DOHH2 (cell line): ENCODE measurements at regions not wholly inside any gene's neighbourhood (a gene's known extent, or its start where the extent isn't known, plus 50 kb on each side); places are given as distances from the start of the nearest gene placed in this dataset.

Source experiments
- H3F3A ChIP-seq: fragments of 200-600 bp; sonication (generic), shearing (Covaris generic); 2 replicates; pipeline ENCODE4 v1.6.0; 2016; ENCODE audit warnings: antibody characterized with exemption, mild to moderate bottlenecking; ENCODE audit not compliant: control insufficient read depth, insufficient read depth
- H3K27ac ChIP-seq: fragments of 200-600 bp; sonication (generic); 2 replicates; pipeline ENCODE4 v1.5.1; 2014; ENCODE audit warnings: low read depth, mild to moderate bottlenecking, low read length, moderate library complexity
- H3K27me3 ChIP-seq: fragments of 200-600 bp; sonication (generic); 2 replicates; pipeline ENCODE4 v1.6.1; 2014; ENCODE audit warnings: mild to moderate bottlenecking, low read length, mixed read lengths; ENCODE audit not compliant: control insufficient read depth
- H3K36me3 ChIP-seq: fragments of 200-600 bp; sonication (generic); 2 replicates; pipeline ENCODE4 v1.6.1; 2014; ENCODE audit warnings: mild to moderate bottlenecking, low read length, moderate library complexity, mixed read lengths; ENCODE audit not compliant: control insufficient read depth
- H3K4me1 ChIP-seq: fragments of 200-600 bp; sonication (generic); 2 replicates; pipeline ENCODE4 v1.6.1; 2014; ENCODE audit warnings: mild to moderate bottlenecking, low read length, mixed read lengths; ENCODE audit not compliant: control insufficient read depth
- H3K4me2 ChIP-seq: fragments of 200-600 bp; sonication (generic); 2 replicates; pipeline ENCODE4 v1.6.0; 2014; ENCODE audit warnings: mild to moderate bottlenecking, low read length, moderate library complexity
- H3K4me3 ChIP-seq: fragments of 200-600 bp; sonication (generic); 2 replicates; pipeline ENCODE4 v1.5.1; 2014; ENCODE audit warnings: mild to moderate bottlenecking, low read length, mixed read lengths
- H3K79me2 ChIP-seq: fragments of 200-600 bp; sonication (generic); 2 replicates; pipeline ENCODE4 v1.6.1; 2014; ENCODE audit warnings: mild to moderate bottlenecking, low read length, mixed read lengths; ENCODE audit not compliant: control insufficient read depth
- H3K9me2 ChIP-seq: fragments of 200-600 bp; sonication (generic); replicated peaks from 2 replicates; pipeline ENCODE4 v1.6.1; 2014; ENCODE audit warnings: mild to moderate bottlenecking, low read length, mixed read lengths; ENCODE audit not compliant: control insufficient read depth
- H3K9me3 ChIP-seq: fragments of 200-600 bp; sonication (generic); 2 replicates; pipeline ENCODE4 v1.6.1; 2014; ENCODE audit warnings: antibody characterized with exemption, low read length, mixed read lengths; ENCODE audit not compliant: control insufficient read depth, insufficient read depth
- H4K20me1 ChIP-seq: fragments of 200-600 bp; sonication (generic); 2 replicates; pipeline ENCODE4 v1.6.0; 2014; ENCODE audit warnings: low read depth, mild to moderate bottlenecking, antibody characterized with exemption, low read length, moderate library complexity; ENCODE audit not compliant: control insufficient read depth, insufficient read depth
- EZH2phosphoT487 ChIP-seq: fragments of 200-600 bp; sonication (generic); IDR thresholded peaks from 2 replicates; pipeline ENCODE4 v1.6.1; 2017; ENCODE audit warnings: borderline replicate concordance, mild to moderate bottlenecking, antibody characterized with exemption, low read length, moderate library complexity, mixed read lengths
- TF ChIP-seq, protein P1 (sequence below): fragments of 200-600 bp; sonication (generic); IDR thresholded peaks from one replicate; pipeline ENCODE4 v1.5.1; 2014; ENCODE audit warnings: antibody characterized with exemption, mild to moderate bottlenecking, low read depth, low read length; ENCODE audit not compliant: poor library complexity, severe bottlenecking

DNA sequence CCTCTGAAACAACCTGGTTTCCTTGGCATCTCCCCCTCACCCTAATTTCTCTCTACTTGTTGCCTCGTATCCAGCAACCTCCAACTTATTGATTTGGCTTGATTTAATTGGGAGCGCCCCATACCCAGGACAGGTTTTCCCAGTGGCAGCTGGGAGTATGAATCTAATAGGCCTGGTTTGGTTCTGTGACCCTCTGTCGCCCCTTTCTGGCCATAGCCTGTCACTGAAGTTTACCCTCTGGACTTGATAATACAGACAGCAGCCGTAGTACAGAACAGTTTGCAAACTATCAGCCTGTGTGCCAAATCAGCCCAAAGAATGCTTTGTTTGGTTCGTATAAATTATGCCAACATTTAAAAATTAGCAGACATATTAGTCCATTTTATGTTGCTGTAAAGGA is 525.1 kb upstream of the GOLIM4 start:
- H3K9me2 ChIP-seq, result no peaks in the 10 kb centered on the region
- TF ChIP-seq EZH2phosphoT487, result no peak
- TF ChIP-seq, protein P1, sequence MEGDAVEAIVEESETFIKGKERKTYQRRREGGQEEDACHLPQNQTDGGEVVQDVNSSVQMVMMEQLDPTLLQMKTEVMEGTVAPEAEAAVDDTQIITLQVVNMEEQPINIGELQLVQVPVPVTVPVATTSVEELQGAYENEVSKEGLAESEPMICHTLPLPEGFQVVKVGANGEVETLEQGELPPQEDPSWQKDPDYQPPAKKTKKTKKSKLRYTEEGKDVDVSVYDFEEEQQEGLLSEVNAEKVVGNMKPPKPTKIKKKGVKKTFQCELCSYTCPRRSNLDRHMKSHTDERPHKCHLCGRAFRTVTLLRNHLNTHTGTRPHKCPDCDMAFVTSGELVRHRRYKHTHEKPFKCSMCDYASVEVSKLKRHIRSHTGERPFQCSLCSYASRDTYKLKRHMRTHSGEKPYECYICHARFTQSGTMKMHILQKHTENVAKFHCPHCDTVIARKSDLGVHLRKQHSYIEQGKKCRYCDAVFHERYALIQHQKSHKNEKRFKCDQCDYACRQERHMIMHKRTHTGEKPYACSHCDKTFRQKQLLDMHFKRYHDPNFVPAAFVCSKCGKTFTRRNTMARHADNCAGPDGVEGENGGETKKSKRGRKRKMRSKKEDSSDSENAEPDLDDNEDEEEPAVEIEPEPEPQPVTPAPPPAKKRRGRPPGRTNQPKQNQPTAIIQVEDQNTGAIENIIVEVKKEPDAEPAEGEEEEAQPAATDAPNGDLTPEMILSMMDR, result peak; percentile 35
- H3K9me3 ChIP-seq, result no peaks in the 10 kb centered on the region
- no peaks in the 10 kb centered on the region for H3K4me1 ChIP-seq
- no peaks in the 10 kb centered on the region for H3K27me3 ChIP-seq
- no peak overlapping the region for H3K4me2 ChIP-seq
- H4K20me1 ChIP-seq, result no peaks in the 10 kb centered on the region
- H3K79me2 ChIP-seq, result no peaks in the 10 kb centered on the region
- no peak overlapping the region for H3K27ac ChIP-seq
- no peak overlapping the region for H3K4me3 ChIP-seq
- no peaks in the 10 kb centered on the region for H3F3A ChIP-seq
- no peaks in the 10 kb centered on the region for H3K36me3 ChIP-seq

DNA sequence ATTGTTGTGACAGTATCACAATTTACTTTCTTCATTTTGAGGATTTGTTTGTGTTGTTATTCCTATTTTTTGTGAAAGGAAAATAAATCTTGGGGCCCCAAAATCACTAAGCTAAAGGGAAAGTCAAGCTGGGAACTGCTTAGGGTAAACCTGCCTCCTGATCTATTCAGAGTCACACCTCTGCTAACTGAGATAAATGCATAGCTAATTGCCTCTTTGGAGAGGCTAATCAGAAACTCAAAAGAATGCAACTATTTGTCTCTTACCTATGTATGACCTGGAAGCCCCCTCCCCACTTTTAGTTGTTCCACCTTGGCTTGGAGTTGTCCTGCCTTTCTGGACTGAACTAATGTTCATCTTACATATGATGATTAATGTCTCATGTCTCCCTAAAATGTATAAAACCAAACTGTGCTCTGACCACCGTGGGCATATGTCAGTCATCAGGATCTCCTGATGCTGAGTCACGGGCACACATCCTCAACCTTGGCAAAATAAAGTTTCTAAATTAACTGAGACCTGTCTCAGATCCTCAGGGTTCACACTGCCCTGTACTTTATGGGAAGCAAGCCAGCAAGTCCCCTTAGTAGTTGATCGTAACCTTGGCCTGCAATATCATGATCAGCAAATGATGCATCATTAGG is 523.2 kb upstream of the GOLIM4 start:
- Histone ChIP-seq H3K4me2 (no peak overlapping the region), H3K9me2 (no peaks in the 10 kb centered on the region), H3K4me3 (no peak overlapping the region), H4K20me1 (no peaks in the 10 kb centered on the region), H3K27ac (no peak overlapping the region), H3K9me3 (no peaks in the 10 kb centered on the region), H3K4me1 (no peaks in the 10 kb centered on the region), H3K36me3 (no peaks in the 10 kb centered on the region), H3F3A (no peaks in the 10 kb centered on the region), H3K27me3 (peaks cover 2% of the 10 kb centered on the region; the same call in 1 of the 2 replicates), H3K79me2 (no peaks in the 10 kb centered on the region)
- TF ChIP-seq, protein P1, result no peak

DNA sequence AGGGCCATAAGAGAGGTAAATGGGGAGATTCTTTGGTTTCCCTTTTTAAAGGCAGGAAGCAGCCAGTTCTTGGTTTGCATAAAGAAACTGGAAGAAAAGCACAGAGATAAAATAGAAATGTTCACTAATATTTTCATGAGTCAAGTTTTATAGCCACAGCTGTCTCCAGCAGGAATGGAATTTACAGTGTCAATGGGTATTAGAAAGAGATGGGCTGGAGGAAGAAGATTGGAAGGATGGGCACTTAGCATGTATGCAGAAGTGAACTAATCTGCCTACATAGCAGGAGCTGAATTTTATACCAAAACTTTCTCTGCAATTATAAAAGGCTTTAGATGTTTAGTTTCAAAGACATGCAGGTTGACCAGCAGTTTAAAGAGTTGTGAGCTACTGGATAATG is 521.9 kb upstream of the GOLIM4 start:
- TF ChIP-seq EZH2phosphoT487, result no peak
- TF ChIP-seq, protein P1, result no peak
- Histone ChIP-seq H3K79me2 (no peaks in the 10 kb centered on the region), H3K9me2 (no peaks in the 10 kb centered on the region), H3K4me2 (no peak overlapping the region), H3K27me3 (peaks cover 2% of the 10 kb centered on the region; the same call in 1 of the 2 replicates), H4K20me1 (no peaks in the 10 kb centered on the region), H3K4me3 (no peak overlapping the region), H3F3A (no peaks in the 10 kb centered on the region), H3K27ac (no peak overlapping the region), H3K4me1 (no peaks in the 10 kb centered on the region), H3K9me3 (no peaks in the 10 kb centered on the region), H3K36me3 (no peaks in the 10 kb centered on the region)
